AG08395 (cell line): ENCODE measurements at regions not wholly inside any gene's neighbourhood (a gene's known extent, or its start where the extent isn't known, plus 50 kb on each side); places are given as distances from the start of the nearest gene placed in this dataset.

Experiments used
- DNase-seq: peaks from one replicate; pipeline ENCODE4 v3.0.0; 2012; ENCODE audit warnings: mixed read lengths, low spot score

DNA sequence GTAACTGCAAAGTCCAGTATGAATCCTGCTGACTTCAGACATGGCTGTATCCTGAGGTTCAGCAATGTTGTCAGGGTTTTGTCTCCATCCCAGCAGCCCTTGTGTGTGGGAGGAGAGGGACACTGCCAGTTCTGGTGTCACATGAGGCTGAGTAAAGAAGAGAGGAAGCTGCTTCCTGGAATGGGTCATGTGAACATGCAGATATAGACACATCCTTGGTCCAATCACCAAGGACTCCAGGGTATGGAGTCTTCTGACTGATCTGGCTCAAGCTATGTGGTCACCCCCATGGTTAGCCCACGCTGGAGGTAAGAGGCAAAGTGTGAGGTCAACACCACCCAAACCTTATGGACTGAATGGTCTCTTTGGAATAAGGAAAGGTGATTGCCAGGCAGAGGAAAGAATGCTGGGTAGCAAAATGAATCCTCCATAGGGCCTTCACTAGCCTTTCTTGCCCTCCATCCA is 134.4 kb upstream of the SLC1A4 start:
- peak; percentile 37 for DNase-seq

DNA sequence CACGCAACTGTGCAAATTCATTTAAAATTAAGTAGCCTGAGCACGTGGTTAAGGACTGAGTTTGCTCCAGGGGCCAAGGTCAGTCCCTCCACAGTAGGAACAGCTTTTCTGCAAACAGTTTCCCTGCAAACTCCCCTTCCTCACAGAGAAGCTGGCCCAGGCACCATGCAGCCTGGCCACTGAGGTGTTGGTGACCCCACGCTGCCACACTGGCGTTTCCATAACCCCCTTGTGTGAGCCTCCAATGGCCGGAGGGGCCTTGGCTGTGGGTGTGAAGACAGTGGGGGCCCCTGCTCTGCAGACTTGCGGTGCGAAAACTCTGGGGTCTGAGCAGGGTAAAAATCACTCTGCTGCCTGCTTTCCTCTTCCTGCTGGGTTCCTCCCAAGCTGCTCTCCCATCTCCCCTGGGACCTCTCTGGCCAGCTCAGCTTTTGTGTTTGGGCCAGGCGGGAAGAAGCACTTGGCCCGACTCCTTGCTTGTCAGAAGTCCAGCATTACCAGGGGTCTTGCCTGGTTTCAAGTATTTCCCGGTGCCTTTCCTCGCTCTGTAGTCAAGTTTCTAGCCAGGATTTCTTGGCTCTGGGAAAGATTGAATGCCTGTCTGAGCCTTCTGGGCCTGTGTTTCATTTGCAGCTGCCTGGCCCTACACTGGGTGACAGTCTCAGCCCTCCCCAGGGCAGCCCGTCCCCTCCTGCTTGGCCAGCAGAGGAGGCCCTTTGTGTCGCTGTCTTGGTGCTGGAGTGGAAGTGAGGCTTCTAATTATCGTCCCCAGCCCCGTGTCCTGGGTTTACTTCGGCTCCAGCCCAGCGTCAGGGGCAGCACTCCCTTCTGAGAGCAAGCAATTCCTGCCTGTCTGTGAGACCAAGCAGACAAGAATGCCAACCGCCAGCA is 131.4 kb upstream of the SLC1A4 start:
- DNase-seq: peak; percentile 60

GRCh38 chr2:64858541-64859311 is 130.5 kb upstream of the SLC1A4 start:
- no peak for DNase-seq

GRCh38 chr2:64859312-64860212 is 129.6 kb upstream of the SLC1A4 start:
- peak; percentile 96 for DNase-seq

DNA sequence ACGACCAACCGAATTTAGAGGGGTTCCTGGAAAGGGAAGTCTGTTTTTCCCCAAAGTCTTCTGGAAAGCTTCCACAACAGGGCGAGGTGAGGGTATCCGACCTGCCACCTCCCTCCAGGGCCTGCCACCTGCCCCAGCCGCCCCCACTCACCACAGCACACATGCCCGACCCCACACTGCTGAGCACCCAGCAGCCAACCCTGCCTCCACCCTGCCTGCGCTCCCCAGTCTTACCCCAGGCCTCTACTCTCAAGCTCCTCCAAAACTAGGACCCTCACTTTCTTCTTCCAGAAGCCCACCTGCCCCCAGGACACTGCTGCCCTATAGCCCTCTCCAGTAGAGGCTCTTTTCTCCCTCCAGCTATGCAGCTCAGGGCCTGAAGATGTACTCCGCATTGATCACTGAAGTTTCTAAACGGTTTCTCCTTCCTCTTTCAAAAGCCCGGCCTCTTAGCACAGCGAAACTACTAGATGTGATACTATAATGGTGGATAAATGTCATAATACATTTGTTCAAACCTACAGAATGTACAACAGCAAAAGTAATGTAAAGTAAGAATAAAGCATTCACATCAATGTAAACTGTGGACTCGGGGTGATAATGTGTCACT is 128.8 kb upstream of the SLC1A4 start:
- DNase-seq: no peak

- DNase-seq: no peak
Measured at GRCh38 chr2:64860936-64861335, 128.3 kb upstream of the SLC1A4 start.

DNA sequence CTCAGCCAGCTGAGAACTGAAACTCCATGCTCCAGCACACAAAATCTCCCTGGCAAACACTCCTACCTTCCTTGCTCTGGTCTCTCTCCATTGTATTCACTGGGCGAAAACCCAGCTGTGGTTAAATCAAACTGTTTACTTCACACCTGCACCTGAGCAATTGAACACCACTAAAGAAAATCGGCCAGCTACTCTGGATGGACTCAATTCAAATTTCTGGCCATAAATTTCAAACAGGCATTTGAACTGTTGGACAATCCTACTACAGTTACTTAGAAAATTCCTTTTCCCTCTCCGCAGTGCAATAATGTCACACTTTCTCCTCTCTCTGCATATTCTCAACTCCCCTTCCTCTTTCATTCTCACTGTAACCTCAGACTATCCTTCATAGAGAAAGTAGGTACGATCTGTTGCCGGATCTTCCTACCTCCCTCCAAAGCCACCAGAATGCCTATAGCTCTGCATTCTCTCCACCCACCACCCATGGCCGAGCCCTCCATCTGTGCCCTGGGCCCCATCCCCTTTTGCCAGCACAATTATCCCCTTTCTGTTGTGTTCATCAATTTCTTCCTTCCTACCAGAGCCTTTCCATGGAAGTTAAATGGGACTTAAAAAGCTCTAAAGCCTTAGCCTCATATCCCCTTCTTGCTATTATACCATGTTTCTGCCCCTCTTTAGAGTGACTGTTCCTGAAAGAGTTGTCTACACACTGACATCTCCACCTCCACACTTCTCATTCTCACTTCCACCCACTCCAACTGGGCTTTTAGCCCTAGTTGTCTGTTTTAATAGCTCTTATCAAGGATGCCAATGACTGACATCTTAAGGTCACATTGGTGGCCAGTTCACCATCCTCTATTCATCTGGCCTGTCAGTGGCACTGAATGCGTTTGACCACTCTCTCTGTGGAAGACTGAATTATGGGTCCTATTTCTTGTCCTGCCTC is 127.5 kb upstream of the SLC1A4 start:
- DNase-seq: no peak

DNA sequence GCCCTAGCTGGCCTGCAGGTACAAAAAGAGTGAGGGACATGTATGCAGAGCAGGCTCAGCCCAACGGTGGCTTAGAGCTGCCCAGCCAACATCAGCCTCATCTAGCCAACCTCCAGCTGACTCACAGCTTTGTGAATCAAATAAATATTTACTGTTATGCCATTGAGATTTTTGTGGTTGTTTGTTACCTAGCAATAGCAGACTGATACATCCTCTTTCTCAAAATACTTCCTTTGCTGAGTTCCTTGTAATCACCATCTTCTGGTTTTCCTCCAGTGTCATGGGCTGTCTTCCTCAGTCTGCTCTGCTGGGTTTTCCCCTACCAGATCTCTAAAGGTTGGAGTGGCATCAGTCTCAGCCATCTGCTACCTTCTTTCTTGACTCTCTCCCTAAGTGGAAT is 126.6 kb upstream of the SLC1A4 start:
- peak; percentile 18 for DNase-seq

DNA sequence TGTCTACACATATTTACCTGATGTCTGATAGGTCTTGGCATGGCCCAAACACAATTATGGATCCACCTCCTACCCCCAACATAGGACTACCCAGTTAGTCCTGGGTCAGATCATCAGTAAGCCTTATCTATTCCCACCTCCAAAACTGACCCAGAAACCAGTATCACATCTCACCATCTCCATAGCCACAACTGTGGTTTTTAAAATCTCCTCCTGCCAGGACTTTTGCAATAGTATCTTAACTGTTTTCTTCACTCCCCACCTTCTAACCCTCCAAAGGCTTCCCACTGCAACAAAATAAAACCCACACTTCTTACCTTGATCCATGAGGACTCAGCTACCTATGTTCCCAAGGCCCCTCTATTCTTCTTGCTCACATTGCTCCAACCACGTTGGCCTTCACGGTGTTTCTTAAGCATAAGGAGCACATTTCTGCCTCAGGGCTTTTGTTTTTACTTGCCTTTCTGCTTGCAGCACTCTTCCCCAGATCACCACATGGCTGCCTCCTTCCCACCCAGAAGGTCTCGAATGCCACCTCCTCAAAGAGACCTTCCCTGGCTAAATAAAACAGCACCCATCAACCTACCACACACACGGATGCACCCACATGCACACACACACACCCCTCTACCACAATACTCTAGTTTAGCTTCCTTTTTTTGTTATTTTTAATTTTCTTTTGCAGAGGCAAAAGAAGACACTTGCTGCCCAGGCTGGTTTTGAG is 125.9 kb upstream of the SLC1A4 start:
- DNase-seq: no peak

- peak; percentile 83 for DNase-seq
Measured at GRCh38 chr2:64865073-64865830, 123.9 kb upstream of the SLC1A4 start.

DNA sequence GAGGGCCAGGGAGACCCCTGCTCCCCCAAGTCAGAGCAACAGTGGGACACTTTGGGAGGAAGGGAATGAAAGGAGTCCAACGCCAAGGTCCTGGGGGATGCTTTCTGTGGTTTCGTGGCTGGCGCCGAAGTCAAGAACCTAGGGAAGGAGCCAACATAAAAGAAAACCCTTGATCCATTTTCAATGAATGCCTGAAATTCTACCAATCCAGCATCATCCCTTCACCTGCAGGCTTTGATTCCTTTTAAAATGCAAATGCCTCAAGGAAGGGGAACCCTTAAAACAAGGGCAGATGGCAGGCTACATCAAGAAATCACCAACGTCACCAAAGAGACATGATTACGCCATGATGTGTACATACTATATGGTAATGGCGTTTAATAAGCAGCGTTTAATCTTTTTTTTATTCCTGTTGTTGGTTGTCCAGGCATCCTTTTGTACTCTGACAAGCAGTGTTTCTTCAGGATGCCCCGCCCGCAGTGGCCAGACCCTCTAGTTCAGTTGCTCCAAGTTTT is 123.3 kb upstream of the SLC1A4 start:
- DNase-seq: no peak

DNA sequence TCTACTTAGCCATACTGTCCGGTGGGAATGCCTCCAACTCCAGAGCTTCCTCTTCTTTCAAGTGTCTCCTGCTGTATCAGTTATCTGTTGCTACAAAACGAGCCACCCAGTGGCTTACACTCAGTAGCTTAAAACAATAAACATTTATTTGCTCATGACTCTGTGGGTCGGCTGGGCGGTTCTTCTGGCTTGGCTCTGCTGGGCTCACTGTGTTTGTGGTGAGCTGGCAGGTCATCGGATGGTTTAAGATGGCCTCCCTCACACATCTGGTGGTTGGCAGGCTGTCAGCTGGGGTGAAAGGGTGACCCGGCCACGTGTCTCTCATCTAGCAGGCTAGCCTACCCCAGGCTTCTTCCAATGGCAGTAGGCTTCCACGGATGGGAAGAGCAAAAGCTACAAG is 122.4 kb upstream of the SLC1A4 start:
- DNase-seq: peak; percentile 83

DNA sequence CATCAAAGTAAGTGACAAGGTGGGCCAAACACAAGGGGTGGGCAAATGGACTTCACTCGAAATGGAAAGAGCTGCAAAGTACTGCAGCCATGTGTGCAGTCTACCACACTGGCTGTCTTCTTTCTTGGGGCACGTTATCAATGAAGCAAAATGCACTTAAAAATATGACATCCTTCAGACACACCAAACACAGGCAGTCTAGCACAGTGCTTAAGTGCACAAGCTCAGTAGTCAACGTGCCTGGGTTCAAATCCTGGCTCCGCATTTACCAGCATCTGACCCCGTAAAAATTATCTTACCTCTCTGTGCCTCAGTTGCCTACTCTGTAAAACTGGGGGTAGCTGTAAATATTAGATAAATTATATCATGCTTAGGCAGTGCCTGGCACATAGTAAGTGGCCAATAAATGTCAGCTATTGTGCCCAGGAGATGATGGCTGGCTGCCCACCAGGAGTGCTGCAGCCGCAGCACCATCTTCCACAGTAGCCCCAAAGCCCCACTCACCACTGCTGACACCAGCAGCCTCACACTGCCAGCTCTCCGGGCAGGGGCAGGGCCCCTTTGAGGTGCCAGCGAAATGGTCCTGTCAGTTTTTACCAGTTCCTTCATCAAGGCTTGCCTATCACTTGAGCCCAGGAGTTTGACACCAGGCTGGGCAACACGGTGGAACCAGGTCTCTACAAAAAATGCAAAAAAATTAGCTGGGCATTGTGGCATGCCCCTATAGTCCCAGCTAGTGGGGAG is 121.8 kb upstream of the SLC1A4 start:
- DNase-seq: no peak

- no peak for DNase-seq
Measured at GRCh38 chr2:64869126-64869525, 120.1 kb upstream of the SLC1A4 start.

DNA sequence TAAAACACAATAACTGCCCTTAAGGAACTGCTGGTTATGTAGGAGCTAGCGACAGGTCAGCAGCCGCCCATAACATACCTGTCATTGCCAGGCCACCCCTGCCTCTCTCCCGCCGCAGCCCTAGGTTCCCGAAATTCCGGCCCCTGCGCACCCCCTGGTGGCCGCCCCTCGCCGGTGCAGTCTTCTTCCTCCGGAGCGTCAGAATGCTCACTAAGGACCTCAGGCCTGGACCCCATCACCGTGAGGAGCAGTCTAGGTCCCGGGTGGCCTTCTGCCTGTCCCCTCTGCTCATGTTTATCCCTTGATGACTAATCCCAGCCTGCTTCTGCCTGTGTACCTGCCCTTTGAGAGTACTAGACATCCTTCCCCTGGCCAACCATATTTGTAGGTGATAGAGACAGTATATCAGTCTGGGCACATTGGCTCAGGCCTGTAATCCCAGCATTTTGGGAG is 115.7 kb upstream of the SLC1A4 start:
- DNase-seq: peak; percentile 69

DNA sequence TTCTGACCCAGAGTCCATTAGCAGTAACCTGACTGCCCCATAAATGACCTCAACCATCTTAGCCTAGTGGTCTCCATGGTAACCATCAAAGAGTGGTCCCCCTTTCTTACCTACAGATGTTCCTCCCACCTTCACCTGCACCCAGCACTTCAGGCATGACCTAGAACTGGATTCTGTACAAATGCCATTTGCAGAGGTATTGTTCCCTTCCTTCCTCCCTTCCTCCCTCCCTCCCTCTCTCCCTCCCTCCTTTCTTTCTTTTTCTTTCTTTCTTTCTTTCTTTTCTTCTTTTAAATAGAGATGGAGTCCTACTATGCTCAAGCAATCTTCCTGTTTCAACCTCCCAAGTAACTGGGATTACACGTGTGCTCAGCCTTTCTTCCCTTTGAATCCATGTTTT is 114.6 kb upstream of the SLC1A4 start:
- DNase-seq: no peak

DNA sequence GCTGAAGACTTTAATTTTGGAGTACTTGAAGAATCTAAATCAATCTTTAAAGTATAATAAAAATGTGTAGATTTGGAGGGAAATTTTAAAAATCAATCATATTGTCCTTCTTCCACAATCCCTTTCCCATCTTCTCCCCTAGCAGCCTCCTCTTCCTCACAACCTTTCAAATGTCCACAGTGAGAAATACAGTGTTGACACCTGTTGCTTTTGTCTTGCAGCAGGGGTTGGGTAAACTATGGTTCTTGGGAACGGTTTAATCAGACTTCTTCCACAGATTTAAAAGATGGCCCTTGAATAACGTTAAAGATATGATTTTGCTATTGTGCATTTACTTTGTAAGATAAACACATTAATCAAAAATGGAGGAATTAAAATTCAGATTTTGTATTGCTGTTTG is 113.8 kb upstream of the SLC1A4 start:
- DNase-seq: no peak

DNA sequence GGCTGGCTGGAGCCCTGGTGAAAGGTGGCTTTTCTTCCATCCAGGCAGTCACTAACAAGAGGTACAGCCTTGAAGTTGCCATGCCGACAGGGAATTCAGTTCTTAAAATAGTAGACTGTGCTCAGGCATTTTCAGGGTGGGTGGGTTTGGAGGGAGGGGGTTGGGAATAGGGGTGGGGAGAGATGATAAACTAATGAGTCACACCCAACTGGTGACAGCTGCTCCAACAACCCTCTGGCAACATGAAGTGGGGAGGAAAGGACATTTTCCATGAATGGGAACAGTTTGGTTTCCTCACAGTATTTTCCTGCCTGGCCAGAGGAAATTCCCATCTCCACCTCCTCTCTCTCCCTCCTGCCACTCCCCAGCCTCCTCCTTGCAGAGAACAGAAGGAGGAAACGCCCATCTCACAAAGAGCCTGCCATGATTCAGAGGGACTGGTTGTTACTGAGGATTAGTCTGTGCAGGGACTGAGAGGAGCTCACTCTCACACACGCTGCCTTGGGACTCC is 113.0 kb upstream of the SLC1A4 start:
- DNase-seq: peak; percentile 80
